ENCODE measurements at regions not wholly inside any gene's neighbourhood (a gene's known extent, or its start where the extent isn't known, plus 50 kb on each side); places are given as distances from the start of the nearest gene placed in this dataset.

- no peak for TF ChIP-seq CTCF (conservative IDR thresholded peaks at IDR 0.05; ENCODE audit: control insufficient read depth, insufficient read depth, low read depth, low read length)
- DNase-seq (ENCODE audit: low read depth), result no peak
- no peak overlapping the region for H3K4me3 ChIP-seq (ENCODE audit: control insufficient read depth, low read depth, low read length)
Observed at GRCh38 chr14:22008766-22009165, 335.1 kb upstream of the OR4E1 start.

GRCh38 chr14:22007784-22008412, 334.3 kb upstream of the OR4E1 start:
- no peak for TF ChIP-seq CTCF (conservative IDR thresholded peaks at IDR 0.05; ENCODE audit: control insufficient read depth, insufficient read depth, low read depth, low read length)
- no peak for DNase-seq (ENCODE audit: low read depth)
- H3K4me3 ChIP-seq (ENCODE audit: control insufficient read depth, low read depth, low read length), result no peak overlapping the region

GRCh38 chr14:22007363-22007762, 333.7 kb upstream of the OR4E1 start:
- no peak overlapping the region for H3K4me3 ChIP-seq (ENCODE audit: control insufficient read depth, low read depth, low read length)
- DNase-seq (ENCODE audit: low read depth), result no peak
- TF ChIP-seq CTCF (conservative IDR thresholded peaks at IDR 0.05; ENCODE audit: control insufficient read depth, insufficient read depth, low read depth, low read length), result no peak

GRCh38 chr14:22003461-22003860, 329.8 kb upstream of the OR4E1 start:
- DNase-seq (ENCODE audit: low read depth), result no peak
- no peak for TF ChIP-seq CTCF (conservative IDR thresholded peaks at IDR 0.05; ENCODE audit: control insufficient read depth, insufficient read depth, low read depth, low read length)
- H3K4me3 ChIP-seq (ENCODE audit: control insufficient read depth, low read depth, low read length), result no peak overlapping the region

- H3K4me3 ChIP-seq (ENCODE audit: control insufficient read depth, low read depth, low read length), result no peak overlapping the region
- TF ChIP-seq CTCF (conservative IDR thresholded peaks at IDR 0.05; ENCODE audit: control insufficient read depth, insufficient read depth, low read depth, low read length), result peak; percentile 18
- DNase-seq (ENCODE audit: low read depth), result no peak
Observed at GRCh38 chr14:22002860-22003284, 329.3 kb upstream of the OR4E1 start.

- TF ChIP-seq CTCF (conservative IDR thresholded peaks at IDR 0.05; ENCODE audit: control insufficient read depth, insufficient read depth, low read depth, low read length), result no peak
- DNase-seq (ENCODE audit: low read depth), result no peak
- H3K4me3 ChIP-seq (ENCODE audit: control insufficient read depth, low read depth, low read length), result no peak overlapping the region
Observed at GRCh38 chr14:21999402-21999801, 325.8 kb upstream of the OR4E1 start.

GRCh38 chr14:21997300-21997699, 323.7 kb upstream of the OR4E1 start:
- DNase-seq (ENCODE audit: low read depth), result peak; percentile 1
- TF ChIP-seq CTCF (conservative IDR thresholded peaks at IDR 0.05; ENCODE audit: control insufficient read depth, insufficient read depth, low read depth, low read length), result peak; percentile 8
- no peak overlapping the region for H3K4me3 ChIP-seq (ENCODE audit: control insufficient read depth, low read depth, low read length)
